ENCODE measurements at regions not wholly inside any gene's neighbourhood (a gene's known extent, or its start where the extent isn't known, plus 50 kb on each side); places are given as distances from the start of the nearest gene placed in this dataset.
"Not testable (repeated sequence)": the region's sequence is repeated elsewhere in the genome, so short reads cannot be mapped to it uniquely, and the experiment has no call there.

GRCh38 chrX:109873983-109874382 lies 128.9 kb upstream of the TMEM164 start:
- intact Hi-C loops (cut with micrococcal nuclease) = no loop called here

DNA sequence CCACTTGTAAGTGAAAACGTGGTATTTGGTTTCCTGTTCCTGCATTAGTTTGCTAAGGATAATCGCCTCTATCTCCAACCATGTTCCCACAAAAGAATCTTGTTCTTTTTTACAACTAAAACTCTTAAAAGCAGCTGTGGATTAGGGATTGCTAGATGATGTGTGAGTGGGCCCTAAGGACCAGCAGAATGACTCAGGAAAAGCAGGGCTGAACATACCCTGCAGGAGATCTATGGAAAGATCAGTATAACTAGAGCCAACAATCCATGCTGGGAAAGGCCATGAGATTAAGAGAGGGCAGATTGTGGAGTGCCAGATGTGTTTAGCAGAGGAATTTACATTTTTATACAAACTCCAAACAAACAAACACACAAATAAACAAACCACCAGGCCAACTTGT lies 128.4 kb upstream of the TMEM164 start:
- intact Hi-C loops (cut with micrococcal nuclease) = no loop called here

DNA sequence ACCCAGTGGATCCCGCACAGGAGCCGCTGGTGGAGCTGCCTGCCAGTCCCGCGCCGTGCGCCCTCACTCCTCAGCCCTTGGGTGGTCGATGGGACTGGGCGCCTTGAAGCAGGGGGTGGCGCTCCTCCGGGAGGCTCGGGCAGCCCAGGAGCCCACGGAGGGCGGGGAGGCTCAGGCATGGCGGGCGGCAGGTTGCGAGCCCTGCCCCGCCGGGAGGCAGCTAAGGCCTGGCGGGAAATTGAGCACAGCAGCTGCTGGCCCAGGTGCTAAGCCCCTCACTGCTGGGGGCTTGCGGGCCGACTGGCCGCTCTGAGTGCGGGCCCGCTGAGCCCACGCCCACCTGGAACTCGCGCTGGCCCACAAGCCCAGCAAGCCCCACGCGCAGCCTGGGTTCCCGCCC lies 127.1 kb upstream of the TMEM164 start:
- intact Hi-C loops (cut with micrococcal nuclease) = no loop called here

- intact Hi-C loops (cut with micrococcal nuclease) = no loop called here
Measured at GRCh38 chrX:109878236-109878635, 124.7 kb upstream of the TMEM164 start.

DNA sequence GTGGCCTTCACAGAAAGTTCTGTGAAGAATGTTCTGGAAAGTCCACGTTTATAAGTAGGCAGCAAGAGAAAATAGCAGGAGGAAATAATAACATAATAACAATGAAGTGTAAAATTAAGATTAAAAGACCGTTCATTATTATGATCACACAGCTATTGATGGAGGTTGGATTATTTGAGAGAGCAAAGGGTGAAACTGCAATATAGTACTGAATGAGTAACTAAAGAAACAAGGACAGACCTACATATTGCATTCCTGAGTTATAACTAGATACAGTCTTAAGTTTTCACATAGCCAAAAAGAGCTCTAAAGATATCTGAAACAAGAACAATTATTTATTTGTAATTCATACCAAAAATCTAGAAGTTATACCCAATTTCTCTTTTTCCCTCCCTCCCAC lies 122.9 kb upstream of the TMEM164 start:
- intact Hi-C loops (cut with micrococcal nuclease) = no loop called here

- intact Hi-C loops (cut with micrococcal nuclease) = no loop called here
Measured at GRCh38 chrX:109880629-109881028, 122.3 kb upstream of the TMEM164 start.

DNA sequence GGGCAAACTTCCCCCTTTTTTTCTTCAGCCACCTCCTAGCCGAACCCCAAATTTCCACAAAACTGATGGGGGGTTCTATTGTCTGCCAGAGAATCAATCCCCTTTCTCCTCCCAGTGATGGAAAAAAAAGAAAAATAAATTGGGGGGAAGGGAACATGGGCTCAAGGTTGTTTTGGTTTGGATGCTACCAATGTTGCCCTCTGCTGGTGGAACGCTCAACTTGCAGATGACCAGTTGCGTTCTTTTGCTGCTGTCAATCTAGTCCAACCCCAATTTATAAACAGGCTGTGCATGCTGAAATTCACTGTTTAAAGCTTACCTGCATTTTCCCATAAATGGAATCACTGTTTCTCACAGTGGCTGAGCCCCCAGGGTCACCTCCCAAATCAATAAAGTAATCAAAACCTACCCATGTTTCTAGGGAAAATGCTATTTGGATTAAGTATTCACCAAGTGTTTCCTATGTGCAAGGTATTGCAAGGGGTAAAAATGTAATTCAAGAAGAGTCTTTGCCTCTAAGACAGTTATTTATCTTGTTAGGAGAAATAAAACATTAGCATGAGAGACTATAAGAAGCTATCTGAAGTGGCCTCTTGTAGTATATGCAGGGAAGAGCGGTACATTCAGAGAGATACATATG lies 116.7 kb upstream of the TMEM164 start:
- intact Hi-C loops (cut with micrococcal nuclease) = loop anchor here (1.0 to 5.0 kb wide), 3 partner anchors 173 to 400 kb away; no protein-coding TSS in a partner anchor

DNA sequence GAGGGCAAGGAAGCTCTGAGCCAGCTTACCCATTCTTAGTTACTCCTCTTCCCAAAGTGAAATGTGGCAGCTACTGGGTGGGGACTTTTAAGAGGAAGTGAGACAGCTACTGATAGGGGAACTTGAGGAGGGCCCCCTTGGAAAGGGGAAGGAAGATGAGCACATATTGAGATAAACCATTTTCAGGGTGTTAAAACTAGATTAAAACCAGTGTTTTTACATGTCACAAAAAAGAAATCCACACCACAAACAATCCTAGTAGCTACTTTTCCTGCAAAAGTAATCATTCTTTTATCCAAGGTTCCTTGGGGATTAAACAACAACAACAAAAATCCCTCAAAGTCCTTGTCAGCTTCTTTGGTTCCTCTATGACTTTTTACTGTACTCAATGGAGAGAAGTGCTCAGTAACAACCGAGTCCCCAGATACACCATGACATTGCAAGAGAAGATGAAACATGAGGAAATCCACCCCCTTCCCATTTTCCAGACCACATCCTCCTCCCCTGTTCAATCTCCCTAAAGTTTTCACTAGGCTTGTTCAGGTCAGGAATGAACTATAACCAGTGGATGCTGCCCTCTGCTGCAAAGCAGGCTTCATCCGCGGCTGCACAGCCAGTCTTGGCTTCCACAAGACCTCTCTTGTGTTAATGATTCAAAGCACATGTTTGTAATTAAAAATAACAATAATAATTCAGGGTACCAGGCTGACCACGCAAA lies 113.5 kb upstream of the TMEM164 start:
- intact Hi-C loops (cut with micrococcal nuclease) = loop anchor here (5.0 to 10.0 kb wide), 3 partner anchors 252 to 525 kb away; no protein-coding TSS in a partner anchor

- intact Hi-C loops (cut with micrococcal nuclease) = loop anchor here (5.0 to 10.0 kb wide), 2 partner anchors 257 to 525 kb away; no protein-coding TSS in a partner anchor
Measured at GRCh38 chrX:109890300-109890699, 112.6 kb upstream of the TMEM164 start.

GRCh38 chrX:109890910-109891502 lies 111.9 kb upstream of the TMEM164 start:
- intact Hi-C loops (cut with micrococcal nuclease) = loop anchor here (1.0 to 10.0 kb wide), 4 partner anchors 178 to 524 kb away; no protein-coding TSS in a partner anchor

DNA sequence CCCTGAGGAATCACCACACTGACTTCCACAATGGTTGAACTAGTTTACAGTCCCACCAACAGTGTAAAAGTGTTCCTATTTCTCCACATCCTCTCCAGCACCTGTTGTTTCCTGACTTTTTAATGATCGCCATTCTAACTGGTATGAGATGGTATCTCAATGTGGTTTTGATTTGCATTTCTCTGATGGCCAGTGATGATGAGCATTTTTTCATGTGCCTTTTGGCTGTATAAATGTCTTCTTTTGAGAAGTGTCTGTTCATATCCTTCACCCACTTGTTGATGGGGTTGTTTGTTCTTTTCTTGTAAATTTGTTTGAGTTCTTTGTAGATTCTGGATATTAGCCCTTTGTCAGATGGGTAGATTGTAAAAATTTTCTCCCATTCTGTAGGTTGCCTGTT lies 106.9 kb upstream of the TMEM164 start:
- intact Hi-C loops (cut with micrococcal nuclease) = loop anchor here (10.0 kb wide), 1 partner anchor 519 kb away; no protein-coding TSS in a partner anchor

DNA sequence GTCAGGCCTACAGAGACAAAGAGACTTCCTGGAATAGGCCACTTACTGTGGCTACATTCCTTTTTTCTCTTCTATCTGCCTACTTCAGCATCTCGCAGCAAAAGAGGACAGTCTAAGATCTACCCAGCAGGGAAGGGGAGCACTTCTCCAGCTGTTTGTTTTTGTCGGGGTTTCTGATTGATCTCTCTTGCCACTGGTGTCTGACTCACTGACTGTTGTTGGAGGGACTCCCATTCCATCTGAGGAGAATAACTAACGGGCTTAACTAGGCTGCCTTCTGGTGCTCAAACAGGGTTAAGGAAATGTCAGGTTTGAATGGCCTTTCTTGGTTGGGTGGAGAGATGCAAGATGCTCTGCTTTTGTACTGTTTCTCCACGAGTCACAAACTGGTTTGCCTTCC lies 100.2 kb upstream of the TMEM164 start:
- intact Hi-C loops (cut with micrococcal nuclease) = no loop called here

GRCh38 chrX:109911046-109911445 lies 91.9 kb upstream of the TMEM164 start:
- intact Hi-C loops (cut with micrococcal nuclease) = loop anchor here (1.0 kb wide), 1 partner anchor 235 kb away; no protein-coding TSS in a partner anchor

DNA sequence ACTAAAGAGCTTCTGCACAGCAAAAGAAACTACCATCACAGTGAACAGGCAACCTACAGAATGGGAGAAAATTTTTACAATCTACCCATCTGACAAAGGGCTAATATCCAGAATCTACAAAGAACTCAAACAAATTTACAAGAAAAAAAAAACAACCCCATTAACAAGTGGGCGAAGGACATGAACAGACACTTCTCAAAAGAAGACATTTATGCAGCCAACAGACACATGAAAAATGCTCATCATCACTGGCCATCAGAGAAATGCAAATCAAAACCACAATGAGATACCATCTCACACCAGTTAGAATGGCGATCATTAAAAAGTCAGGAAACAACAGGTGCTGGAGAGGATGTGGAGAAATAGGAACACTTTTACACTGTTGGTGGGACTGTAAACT lies 89.9 kb upstream of the TMEM164 start:
- intact Hi-C loops (cut with micrococcal nuclease) = not testable (repeated sequence)

DNA sequence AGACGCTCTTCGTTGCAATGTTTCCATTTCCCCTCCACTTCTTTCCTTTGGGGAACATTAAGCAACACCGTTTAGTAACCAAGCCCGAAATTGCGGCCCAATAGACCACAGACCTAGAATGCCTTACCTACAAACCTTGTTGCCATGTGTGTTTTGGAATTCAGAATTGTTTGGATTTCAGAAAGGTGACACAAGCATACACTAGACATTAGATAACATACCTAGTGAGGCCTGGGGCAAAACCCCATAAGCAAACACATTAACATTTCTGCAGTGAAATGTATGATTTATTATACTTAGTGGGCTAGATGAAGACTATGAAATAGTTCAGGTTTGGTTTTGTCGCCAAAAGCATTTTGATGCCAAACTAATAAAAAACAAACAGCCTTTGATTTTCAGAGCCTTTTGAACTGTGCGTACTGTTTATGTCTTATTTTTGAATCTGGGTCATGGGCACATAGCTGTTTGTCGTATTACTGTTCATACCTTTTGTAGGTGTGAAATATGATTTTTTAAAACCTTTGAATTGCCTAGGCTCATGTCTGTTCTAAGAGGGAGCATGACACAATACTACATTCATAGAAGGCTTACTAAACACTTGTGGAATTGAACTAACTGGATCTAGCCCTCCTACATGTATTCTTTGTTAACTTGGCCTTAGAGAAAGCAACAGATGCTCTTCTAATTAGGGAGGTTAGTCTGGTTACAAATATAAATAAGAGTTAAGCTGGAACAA lies 88.6 kb upstream of the TMEM164 start:
- intact Hi-C loops (cut with micrococcal nuclease) = no loop called here

GRCh38 chrX:109918753-109919152 lies 84.2 kb upstream of the TMEM164 start:
- intact Hi-C loops (cut with micrococcal nuclease) = no loop called here

DNA sequence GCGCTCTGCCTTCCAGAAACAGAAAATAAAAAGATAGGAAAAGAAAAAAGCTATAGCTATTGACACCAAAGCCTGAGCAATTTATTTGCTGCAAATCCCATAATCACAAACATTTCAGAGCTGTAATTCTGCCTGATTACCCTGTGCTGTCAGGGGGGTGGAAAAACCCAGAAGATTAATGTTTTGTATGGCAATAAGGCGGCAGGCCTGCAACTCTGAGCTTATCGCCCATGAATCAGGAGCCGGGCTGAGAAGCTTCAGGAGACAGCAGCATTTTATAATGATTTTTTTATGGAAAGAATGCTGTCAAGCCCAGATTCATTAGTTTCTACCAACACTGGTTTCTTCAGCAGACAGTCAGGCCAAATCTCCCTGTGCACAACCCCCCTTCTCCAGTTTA lies 82.6 kb upstream of the TMEM164 start:
- intact Hi-C loops (cut with micrococcal nuclease) = no loop called here

GRCh38 chrX:109920868-109921267 lies 82.0 kb upstream of the TMEM164 start:
- intact Hi-C loops (cut with micrococcal nuclease) = no loop called here

- intact Hi-C loops (cut with micrococcal nuclease) = no loop called here
Measured at GRCh38 chrX:109922190-109922589, 80.7 kb upstream of the TMEM164 start.

GRCh38 chrX:109925003-109925402 lies 77.9 kb upstream of the TMEM164 start:
- intact Hi-C loops (cut with micrococcal nuclease) = not testable (repeated sequence)

- intact Hi-C loops (cut with micrococcal nuclease) = no loop called here
Measured at GRCh38 chrX:109925656-109926055, 77.3 kb upstream of the TMEM164 start.

DNA sequence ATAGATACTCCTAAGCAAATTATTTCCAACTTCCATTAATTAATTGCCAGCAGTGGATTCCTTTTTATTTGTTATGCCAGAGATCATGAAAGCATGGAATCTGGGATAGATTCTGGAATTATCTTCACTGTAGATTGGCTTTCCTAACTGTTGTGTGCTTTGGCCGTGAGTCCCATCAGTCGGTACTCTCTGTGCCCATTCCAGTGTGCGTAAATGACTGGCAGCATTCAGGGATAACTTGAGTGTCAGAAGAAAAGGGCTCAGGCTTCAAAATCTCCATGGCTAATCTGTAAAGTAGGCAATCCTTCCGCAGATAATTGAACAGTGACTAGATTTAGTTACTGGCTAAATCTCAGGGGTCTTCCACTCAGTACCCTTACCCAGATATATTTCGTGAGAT lies 76.8 kb upstream of the TMEM164 start:
- intact Hi-C loops (cut with micrococcal nuclease) = no loop called here
